ENCODE measurements at regions not wholly inside any gene's neighbourhood (a gene's known extent, or its start where the extent isn't known, plus 50 kb on each side); places are given as distances from the start of the nearest gene placed in this dataset.

GRCh38 chr6:14274546-14275492, 157.2 kb downstream of the CD83 start:
- Histone ChIP-seq H3K36me3 (ENCODE audit: low read depth, missing control alignments) (no peaks in the 10 kb centered on the region), H3K4me1 (peaks cover 17% of the 10 kb centered on the region), H3K27me3 (no peaks in the 10 kb centered on the region), H3K4me3 (no peak overlapping the region), H3K9me3 (no peaks in the 10 kb centered on the region), H3K27ac (no peak overlapping the region)
- 89 to 91% methylated on average over 12 to 16 of the region's 16 CpGs for WGBS, 2 donors
- no peak for DNase-seq
- TF ChIP-seq POLR2A (IDR thresholded peaks at IDR 0.05) (no peak), CTCF (IDR thresholded peaks at IDR 0.05) (no peak)
- intact Hi-C loops (cut with DNase I; ENCODE audit: low total_unique reads): no loop called here

GRCh38 chr6:14275493-14275851, 157.9 kb downstream of the CD83 start:
- H3K4me3 ChIP-seq: no peak overlapping the region
- peaks cover 17% of the 10 kb centered on the region for H3K4me1 ChIP-seq
- intact Hi-C loops (cut with DNase I; ENCODE audit: low total_unique reads): no loop called here
- no peaks in the 10 kb centered on the region for H3K9me3 ChIP-seq
- TF ChIP-seq CTCF (IDR thresholded peaks at IDR 0.05) (no peak), POLR2A (IDR thresholded peaks at IDR 0.05) (no peak)
- H3K36me3 ChIP-seq (ENCODE audit: low read depth, missing control alignments): no peaks in the 10 kb centered on the region
- H3K27me3 ChIP-seq: no peaks in the 10 kb centered on the region
- WGBS, 2 donors: 43 to 86% methylated on average over 4 to 9 of the region's 9 CpGs
- DNase-seq: peak; percentile 51
- H3K27ac ChIP-seq: no peak overlapping the region

- WGBS, 2 donors: 53 to 61% methylated on average over 4 of the region's 4 CpGs
- Histone ChIP-seq H3K4me3 (no peak overlapping the region), H3K9me3 (no peaks in the 10 kb centered on the region), H3K4me1 (peaks cover 17% of the 10 kb centered on the region), H3K27ac (no peak overlapping the region), H3K36me3 (ENCODE audit: low read depth, missing control alignments) (no peaks in the 10 kb centered on the region), H3K27me3 (no peaks in the 10 kb centered on the region)
- intact Hi-C loops (cut with DNase I; ENCODE audit: low total_unique reads): no loop called here
- TF ChIP-seq POLR2A (IDR thresholded peaks at IDR 0.05) (no peak), CTCF (IDR thresholded peaks at IDR 0.05) (no peak)
- no peak for DNase-seq
Measured at GRCh38 chr6:14276071-14276470, 158.5 kb downstream of the CD83 start.

- intact Hi-C loops (cut with DNase I; ENCODE audit: low total_unique reads): no loop called here
- no peaks in the 10 kb centered on the region for H3K9me3 ChIP-seq
- DNase-seq: no peak
- no peak overlapping the region for H3K27ac ChIP-seq
- no peaks in the 10 kb centered on the region for H3K27me3 ChIP-seq
- no peak overlapping the region for H3K4me3 ChIP-seq
- no peaks in the 10 kb centered on the region for H3K36me3 ChIP-seq (ENCODE audit: low read depth, missing control alignments)
- peaks cover 17% of the 10 kb centered on the region for H3K4me1 ChIP-seq
- WGBS, 2 donors: 45 to 48% methylated on average over 4 of the region's 4 CpGs
- TF ChIP-seq POLR2A (IDR thresholded peaks at IDR 0.05): no peak
- no peak for TF ChIP-seq CTCF (IDR thresholded peaks at IDR 0.05)
Measured at GRCh38 chr6:14276667-14277404, 159.3 kb downstream of the CD83 start.
